ENCODE measurements at regions not wholly inside any gene's neighbourhood (a gene's known extent, or its start where the extent isn't known, plus 50 kb on each side); places are given as distances from the start of the nearest gene placed in this dataset.
"Not testable (repeated sequence)": the region's sequence is repeated elsewhere in the genome, so short reads cannot be mapped to it uniquely, and the experiment has no call there.

DNA sequence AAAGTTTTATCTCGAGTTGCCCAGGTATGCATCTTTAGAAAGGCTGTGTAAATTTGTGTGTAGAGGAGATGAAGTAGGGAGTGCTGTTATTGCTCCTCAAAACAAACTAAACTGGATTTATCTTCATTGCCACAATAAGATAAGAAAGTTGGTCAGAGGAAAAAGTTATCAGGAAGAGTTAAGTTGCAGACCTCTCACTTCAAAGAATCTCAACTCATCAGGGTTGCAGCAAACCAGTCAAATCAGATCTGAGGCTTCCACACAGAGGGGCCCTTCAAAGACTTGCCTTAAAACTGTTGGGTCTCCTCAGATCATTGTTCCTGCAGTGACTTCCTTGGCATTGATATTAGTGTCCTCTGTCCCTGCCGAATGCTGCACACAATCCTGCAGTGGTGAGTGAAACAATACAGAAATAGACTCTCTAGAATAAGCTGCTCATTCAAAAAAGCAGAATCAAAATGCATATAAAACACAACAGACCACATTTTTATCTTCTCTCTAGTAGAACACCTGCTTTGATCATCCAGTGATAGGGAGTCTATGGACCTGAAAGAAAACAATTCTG, 191.2 kb upstream of the CBLB start:
- H3K4me3 ChIP-seq (ENCODE audit: low read length), result no peak overlapping the region
- no peak for TF ChIP-seq ZNF274 (IDR thresholded peaks at IDR 0.05; ENCODE audit: low read depth, low read length)

DNA sequence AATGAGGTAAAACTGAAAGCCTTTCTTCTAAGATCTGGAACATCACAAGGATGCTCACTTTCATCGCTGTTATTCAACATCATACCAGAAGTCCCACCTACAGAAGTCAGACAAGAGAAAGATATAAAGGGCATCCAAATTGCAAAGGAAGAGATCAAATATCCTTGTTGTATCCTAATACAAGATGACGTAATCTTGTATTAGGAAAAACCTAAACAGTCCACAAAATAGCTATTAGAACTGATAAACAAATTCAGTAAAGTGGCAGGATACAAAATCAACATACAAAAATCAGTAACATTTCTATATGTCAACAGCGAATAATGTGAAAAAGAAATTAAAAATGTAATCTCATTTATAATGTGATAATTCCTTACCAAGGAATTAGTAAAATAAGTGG, 195.1 kb upstream of the CBLB start:
- TF ChIP-seq ZNF274 (IDR thresholded peaks at IDR 0.05; ENCODE audit: low read depth, low read length), result no peak
- H3K4me3 ChIP-seq (ENCODE audit: low read length), result no peak overlapping the region

DNA sequence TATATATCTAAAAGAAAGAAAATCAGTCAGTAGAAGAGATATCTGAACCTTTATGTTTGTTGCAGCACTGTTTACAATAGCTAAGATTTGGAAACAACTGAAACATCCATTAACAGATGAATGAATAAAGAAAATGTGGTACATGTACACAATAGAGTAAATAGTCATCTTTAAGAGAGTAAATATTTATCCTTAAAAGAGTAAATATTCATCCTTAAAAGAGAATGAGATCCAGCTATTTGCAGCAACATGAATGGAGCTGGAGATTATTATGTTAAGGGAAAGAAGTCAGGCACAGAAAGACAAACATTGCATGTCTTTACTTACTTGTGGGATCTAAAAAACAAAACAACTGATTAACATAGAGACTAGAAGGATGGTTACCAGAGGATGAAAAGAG, 197.0 kb upstream of the CBLB start:
- no peak for TF ChIP-seq ZNF274 (IDR thresholded peaks at IDR 0.05; ENCODE audit: low read depth, low read length)
- no peak overlapping the region for H3K4me3 ChIP-seq (ENCODE audit: low read length)

DNA sequence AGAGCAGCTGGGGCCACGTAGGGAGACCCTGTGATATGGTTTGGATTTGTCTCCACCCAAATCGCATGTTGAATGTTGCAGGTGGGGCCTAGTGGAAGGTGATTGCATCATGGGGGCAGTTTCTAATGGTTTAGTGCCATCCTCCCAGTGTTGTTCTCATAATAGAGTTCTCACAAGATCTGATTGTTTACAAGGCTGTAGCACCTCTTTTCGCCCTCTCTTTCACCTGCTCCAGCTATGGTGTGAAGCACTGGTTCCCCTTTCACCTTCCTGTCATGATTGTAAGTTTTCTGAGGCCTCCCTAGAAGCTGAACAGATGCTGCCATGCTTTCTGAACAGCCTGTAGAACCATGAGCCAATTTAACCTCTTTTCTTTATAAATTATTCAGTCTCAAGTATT, 198.9 kb upstream of the CBLB start:
- H3K4me3 ChIP-seq (ENCODE audit: low read length), result no peak overlapping the region
- TF ChIP-seq ZNF274 (IDR thresholded peaks at IDR 0.05; ENCODE audit: low read depth, low read length), result no peak

DNA sequence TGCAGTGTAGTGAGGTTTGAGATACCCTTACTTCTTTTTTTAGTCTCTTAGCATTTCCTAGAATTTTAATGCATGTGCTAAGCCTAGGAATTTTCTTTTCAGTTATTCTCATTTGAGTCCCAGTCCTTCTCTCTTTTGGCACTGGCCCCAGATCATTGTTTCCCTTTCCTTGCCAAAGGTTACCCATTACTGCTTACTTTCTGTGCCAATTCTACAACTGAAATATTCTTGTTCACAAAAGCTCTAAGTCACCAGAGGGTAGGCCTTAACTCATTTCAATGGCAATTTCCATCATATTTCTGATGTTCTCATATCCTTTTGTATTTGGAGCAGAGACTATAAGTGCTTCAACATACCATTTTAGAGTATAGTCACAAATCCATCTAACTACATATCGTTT, 199.6 kb upstream of the CBLB start:
- no peak for TF ChIP-seq ZNF274 (IDR thresholded peaks at IDR 0.05; ENCODE audit: low read depth, low read length)
- no peak overlapping the region for H3K4me3 ChIP-seq (ENCODE audit: low read length)

DNA sequence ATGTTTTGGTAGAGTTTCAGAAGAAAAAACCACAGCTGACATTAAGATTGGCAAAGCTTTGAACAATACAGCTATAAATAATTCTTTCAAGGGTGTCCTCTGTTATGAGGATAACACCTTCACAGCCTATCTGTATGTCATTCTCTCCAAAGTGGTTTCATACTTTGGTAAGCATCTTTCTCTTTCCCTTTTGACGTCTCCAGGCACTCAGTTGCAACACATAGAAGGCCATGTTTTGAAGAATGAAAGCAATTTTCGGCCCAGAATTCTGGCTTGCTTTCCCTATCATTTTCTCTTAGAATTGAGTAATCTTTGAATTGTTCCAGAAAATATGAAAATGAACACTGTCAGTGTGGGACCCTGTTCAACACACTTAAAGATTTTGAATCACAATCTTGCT, 200.0 kb upstream of the CBLB start:
- no peak overlapping the region for H3K4me3 ChIP-seq (ENCODE audit: low read length)
- no peak for TF ChIP-seq ZNF274 (IDR thresholded peaks at IDR 0.05; ENCODE audit: low read depth, low read length)

DNA sequence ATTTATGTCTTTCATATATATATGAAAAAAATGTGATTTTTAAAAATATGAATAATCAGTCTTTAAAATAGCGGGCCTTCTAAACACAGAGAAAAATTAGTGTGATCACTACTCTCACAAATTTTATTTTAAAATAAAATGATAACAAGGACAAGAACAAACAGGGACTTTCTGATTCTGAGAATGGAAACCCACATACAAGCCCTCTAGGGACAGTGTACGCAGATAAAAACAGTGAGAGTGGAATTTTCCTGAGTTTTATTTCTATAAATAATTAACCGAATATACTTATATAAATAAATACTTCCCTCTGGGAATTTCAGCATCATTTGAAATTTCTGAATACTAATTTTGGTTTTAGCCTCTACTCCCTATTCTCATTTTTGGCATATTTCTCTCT, 201.4 kb upstream of the CBLB start:
- H3K4me3 ChIP-seq (ENCODE audit: low read length), result no peak overlapping the region

DNA sequence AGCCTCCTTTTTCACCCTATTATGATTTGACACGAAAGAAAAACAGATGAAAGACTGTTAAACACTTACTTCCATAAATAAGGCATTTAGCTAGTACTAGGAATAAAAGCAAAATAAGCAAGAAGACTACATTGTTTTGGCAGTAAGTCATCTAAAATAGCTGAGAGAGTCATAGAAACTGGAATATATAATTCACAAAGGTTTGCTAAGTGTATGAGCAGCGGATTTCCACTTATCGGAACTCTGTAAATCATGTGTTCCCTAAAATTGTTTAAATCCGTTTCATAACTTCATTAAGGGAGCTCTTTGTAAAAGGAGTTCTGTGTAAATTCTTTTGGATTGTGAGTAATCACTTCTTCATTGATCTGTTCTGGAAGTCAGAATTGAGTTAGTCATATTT, 202.5 kb upstream of the CBLB start:
- TF ChIP-seq ZNF274 (IDR thresholded peaks at IDR 0.05; ENCODE audit: low read depth, low read length), result no peak
- no peak overlapping the region for H3K4me3 ChIP-seq (ENCODE audit: low read length)

More for the DNA sequence above, 201.4 kb upstream of the CBLB start:
- TF ChIP-seq ZNF274 (IDR thresholded peaks at IDR 0.05; ENCODE audit: low read depth, low read length), result no peak

DNA sequence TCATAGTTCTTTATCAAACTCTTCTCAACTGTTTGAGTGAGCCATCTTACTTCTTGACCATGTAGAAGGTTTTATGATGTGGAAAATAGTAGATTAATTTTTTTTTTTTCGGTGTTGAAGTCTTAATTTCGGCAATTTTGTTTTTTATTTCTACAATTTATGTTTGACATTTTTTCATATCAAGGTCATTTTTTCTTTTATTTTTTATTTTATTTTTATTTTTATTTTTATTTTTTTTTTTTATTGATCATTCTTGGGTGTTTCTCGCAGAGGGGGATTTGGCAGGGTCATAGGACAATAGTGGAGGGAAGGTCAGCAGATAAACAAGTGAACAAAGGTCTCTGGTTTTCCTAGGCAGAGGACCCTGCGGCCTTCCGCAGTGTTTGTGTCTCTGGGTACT, 203.8 kb upstream of the CBLB start:
- not testable (repeated sequence) for H3K4me3 ChIP-seq (ENCODE audit: low read length)

DNA sequence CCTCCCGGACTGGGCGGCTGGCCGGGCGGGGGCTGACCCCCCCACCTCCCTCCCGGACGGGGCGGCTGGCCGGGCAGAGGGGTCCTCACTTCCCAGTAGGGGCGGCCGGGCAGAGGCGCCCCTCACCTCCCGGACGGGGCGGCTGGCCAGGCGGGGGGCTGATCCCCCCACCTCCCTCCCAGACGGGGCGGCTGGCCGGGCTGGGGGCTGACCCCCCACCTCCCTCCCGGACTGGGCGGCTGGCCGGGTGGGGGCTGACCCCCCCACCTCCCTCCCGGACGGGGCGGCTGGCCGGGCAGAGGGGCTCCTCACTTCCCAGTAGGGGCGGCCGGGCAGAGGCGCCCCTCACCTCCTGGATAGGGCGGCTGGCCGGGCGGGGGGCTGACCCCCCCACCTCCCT, 205.0 kb upstream of the CBLB start:
- not testable (repeated sequence) for H3K4me3 ChIP-seq (ENCODE audit: low read length)

DNA sequence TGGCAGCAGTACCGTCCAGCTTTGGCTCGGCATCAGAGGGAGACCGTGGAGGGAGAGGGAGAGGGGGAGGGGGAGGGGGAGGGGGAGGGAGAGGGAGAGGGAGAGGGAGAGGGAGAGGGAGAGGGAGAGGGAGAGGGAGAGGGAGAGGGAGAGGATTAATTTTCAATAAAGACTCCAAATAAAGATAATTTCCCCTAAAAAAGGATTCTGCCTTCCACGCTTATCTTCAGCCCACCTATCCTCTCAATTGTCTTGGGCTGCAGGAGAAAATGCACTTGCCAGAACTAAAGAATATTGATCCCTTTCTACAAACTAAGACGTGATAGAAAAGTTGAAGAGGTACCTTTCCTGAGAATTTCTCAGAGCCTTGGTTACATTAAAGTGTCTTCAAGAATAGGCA, 206.9 kb upstream of the CBLB start:
- H3K4me3 ChIP-seq (ENCODE audit: low read length), result not testable (repeated sequence)

DNA sequence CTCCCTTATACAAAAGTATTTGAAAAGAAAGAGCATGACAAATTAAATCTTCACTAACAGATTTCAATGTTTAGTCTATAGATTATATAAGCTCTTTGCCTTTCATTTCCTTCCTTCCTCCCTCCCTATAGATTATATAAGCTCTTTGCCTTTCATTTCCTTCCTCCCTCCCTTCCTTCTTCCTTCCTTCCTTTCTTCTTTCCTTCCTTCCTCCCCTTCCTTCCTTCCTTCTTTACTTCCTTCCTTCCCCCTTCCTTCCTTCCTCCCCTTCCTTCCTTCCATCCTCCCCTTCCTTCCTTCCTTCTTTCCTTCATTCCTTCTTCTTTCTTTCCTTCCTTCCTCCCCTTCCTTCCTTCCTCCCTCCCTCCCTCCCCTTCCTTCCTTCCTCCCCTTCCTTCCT, 209.8 kb upstream of the CBLB start:
- H3K4me3 ChIP-seq (ENCODE audit: low read length), result no peak overlapping the region
- TF ChIP-seq ZNF274 (IDR thresholded peaks at IDR 0.05; ENCODE audit: low read depth, low read length), result no peak

DNA sequence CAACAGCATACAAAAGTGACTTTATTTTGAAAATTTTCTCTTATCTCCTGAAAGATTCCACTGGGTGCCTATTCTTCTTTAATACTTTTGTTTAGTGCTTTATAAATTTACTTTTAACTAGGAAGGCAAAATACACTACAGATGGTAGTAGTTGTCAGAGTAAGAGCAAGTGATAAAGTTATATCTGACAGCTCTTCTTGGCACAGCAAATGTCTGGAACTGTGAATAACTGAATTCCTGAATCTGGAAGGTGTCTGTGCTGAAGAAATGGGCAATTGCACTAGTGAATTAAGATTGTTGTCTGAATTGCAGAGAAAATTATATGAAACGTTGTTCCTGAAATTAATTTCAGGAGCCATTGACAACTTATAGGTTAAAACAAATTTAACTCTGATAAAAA, 213.8 kb upstream of the CBLB start:
- H3K4me3 ChIP-seq (ENCODE audit: low read length), result no peak overlapping the region
- no peak for TF ChIP-seq ZNF274 (IDR thresholded peaks at IDR 0.05; ENCODE audit: low read depth, low read length)

DNA sequence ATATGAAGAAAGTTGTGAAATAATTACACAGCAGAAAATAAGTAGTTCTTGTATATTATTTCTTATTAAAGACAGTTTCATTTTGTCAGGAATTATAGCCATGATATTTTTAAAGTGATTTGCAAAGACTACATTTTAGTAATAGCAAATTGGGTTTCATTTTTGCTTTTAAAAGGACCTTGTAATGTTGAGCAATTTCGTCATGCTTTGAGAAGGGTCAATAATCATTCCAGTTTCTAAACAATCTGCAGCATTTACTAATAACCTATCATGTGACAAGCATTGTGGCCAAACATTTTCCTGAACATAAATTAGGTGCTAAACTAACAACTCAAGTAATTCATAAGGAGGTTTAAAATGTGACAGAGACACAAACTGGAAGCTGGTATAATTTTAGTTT, 214.4 kb upstream of the CBLB start:
- no peak overlapping the region for H3K4me3 ChIP-seq (ENCODE audit: low read length)
- no peak for TF ChIP-seq ZNF274 (IDR thresholded peaks at IDR 0.05; ENCODE audit: low read depth, low read length)

DNA sequence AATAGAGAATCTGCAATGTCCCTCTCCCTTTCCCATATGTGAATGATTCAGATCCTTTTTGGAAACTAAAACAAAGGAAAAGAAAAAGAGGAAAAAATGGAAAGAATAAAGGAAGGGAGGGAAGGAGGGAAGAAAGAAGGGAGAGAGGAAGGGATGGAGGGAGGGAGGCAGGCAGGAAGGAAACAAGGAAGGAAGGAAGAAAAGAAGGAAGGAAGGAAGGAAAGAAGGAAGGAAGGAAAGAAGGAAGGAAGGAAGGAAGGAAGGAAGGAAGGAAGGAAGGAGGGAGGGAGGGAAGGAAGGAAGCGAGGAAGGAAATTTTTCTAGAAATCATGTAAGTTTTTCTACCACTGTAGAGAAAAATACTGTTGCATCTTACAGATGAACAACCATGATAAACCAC, 215.0 kb upstream of the CBLB start:
- no peak for TF ChIP-seq ZNF274 (IDR thresholded peaks at IDR 0.05; ENCODE audit: low read depth, low read length)
- H3K4me3 ChIP-seq (ENCODE audit: low read length), result no peak overlapping the region

DNA sequence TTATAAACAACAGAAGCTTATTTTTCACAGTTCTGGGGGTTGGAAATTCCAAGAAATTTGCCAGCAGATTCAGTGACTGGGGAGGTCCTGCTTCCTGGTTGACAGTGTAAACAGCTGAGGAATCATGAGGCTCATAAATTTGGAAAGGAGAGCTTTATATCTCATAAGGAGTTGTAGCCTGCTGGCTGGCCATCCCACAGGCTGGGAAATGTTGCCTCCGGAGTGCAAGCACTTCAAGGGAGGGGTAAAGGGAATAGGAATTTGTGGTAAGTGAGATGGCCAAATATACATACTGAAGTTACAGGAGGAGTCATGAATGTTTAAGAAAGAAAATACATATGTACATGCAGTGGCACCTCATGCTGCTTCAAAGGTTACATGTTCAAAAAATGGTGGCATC, 217.2 kb upstream of the CBLB start:
- H3K4me3 ChIP-seq (ENCODE audit: low read length), result no peak overlapping the region
- TF ChIP-seq ZNF274 (IDR thresholded peaks at IDR 0.05; ENCODE audit: low read depth, low read length), result no peak

DNA sequence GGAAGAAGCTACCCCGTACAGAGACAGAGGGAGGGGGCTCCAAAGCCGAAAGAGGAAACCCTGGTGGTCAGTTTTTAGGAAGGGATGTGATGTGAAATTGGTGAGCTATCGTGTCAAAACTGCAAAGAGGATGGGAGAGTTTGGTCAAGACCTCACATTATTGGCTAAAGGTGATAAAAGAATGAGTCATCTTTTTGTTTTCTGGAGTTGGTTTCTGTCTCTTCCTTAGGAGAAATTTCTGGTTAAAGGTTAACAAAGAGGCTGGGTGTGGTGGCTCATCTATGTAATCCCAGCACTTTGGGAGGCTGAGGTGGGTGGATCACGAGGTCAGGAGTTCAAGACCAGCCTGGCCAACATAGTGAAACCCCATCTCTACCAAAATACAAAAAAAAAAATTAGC, 217.8 kb upstream of the CBLB start:
- H3K4me3 ChIP-seq (ENCODE audit: low read length), result no peak overlapping the region
- no peak for TF ChIP-seq ZNF274 (IDR thresholded peaks at IDR 0.05; ENCODE audit: low read depth, low read length)

Measured in GM08714 (cell line).